GM18499 (cell line): ENCODE measurements at regions not wholly inside any gene's neighbourhood (a gene's known extent, or its start where the extent isn't known, plus 50 kb on each side); places are given as distances from the start of the nearest gene placed in this dataset.

Experiments used
- ATAC-seq: cut with Tn5 transposase; IDR thresholded peaks from one replicate; pipeline ENCODE4 v1.9.1; 2021; ENCODE audit warnings: moderate number of reproducible peaks; ENCODE audit not compliant: insufficient read depth, unreplicated experiment

GRCh38 chr5:82816926-82817325 lies 260.3 kb downstream of the TMEM167A start:
- no peak for ATAC-seq

GRCh38 chr5:82815871-82816270 lies 261.3 kb downstream of the TMEM167A start:
- no peak for ATAC-seq

- no peak for ATAC-seq
Measured at GRCh38 chr5:82813861-82814260, 263.3 kb downstream of the TMEM167A start.

GRCh38 chr5:82812575-82812974 lies 264.6 kb downstream of the TMEM167A start:
- ATAC-seq = no peak

- ATAC-seq = no peak
Measured at GRCh38 chr5:82811490-82811889, 265.7 kb downstream of the TMEM167A start.

- no peak for ATAC-seq
Measured at GRCh38 chr5:82809420-82810143, 267.6 kb downstream of the TMEM167A start.

- no peak for ATAC-seq
Measured at GRCh38 chr5:82808960-82809359, 268.2 kb downstream of the TMEM167A start.

- ATAC-seq = no peak
Measured at GRCh38 chr5:82807021-82807420, 270.2 kb downstream of the TMEM167A start.

- no peak for ATAC-seq
Measured at GRCh38 chr5:82806513-82806912, 270.7 kb downstream of the TMEM167A start.

GRCh38 chr5:82804155-82804690 lies 273.0 kb downstream of the TMEM167A start:
- ATAC-seq = no peak

GRCh38 chr5:82802954-82803353 lies 274.2 kb downstream of the TMEM167A start:
- ATAC-seq = no peak

GRCh38 chr5:82800826-82801225 lies 276.4 kb downstream of the TMEM167A start:
- no peak for ATAC-seq

GRCh38 chr5:82799361-82800077 lies 277.7 kb downstream of the TMEM167A start:
- no peak for ATAC-seq

- no peak for ATAC-seq
Measured at GRCh38 chr5:82798676-82799075, 278.5 kb downstream of the TMEM167A start.

- ATAC-seq = no peak
Measured at GRCh38 chr5:82796643-82797416, 280.4 kb downstream of the TMEM167A start.

- ATAC-seq = no peak
Measured at GRCh38 chr5:82794876-82795275, 282.3 kb downstream of the TMEM167A start.

GRCh38 chr5:82793808-82794419 lies 283.3 kb downstream of the TMEM167A start:
- ATAC-seq = no peak

GRCh38 chr5:82792096-82792495 lies 285.1 kb downstream of the TMEM167A start:
- ATAC-seq = no peak

- ATAC-seq = no peak
Measured at GRCh38 chr5:82789095-82789494, 288.1 kb downstream of the TMEM167A start.

- ATAC-seq = no peak
Measured at GRCh38 chr5:82786748-82787147, 290.4 kb downstream of the TMEM167A start.
